SK-N-MC (cell line): ENCODE measurements at regions not wholly inside any gene's neighbourhood (a gene's known extent, or its start where the extent isn't known, plus 50 kb on each side); places are given as distances from the start of the nearest gene placed in this dataset.

Source experiments
- EZH2 ChIP-seq: fragments of 200-600 bp; sonication (generic); IDR thresholded peaks from one replicate; pipeline ENCODE4 v1.6.1; 2017; ENCODE audit warnings: antibody characterized with exemption
- FOXP2 ChIP-seq: optimal IDR thresholded peaks from 2 replicates; pipeline ENCODE3; 2011; ENCODE audit warnings: mild to moderate bottlenecking, moderate library complexity; ENCODE audit not compliant: insufficient read depth; ENCODE audit errors: extremely low read length, control extremely low read depth
- POLR2AphosphoS5 ChIP-seq: IDR thresholded peaks from 2 replicates; pipeline ENCODE4 v1.6.1; 2012; ENCODE audit warnings: mild to moderate bottlenecking, low read depth, low read length, borderline replicate concordance

- TF ChIP-seq EZH2 = no peak
- no peak for TF ChIP-seq POLR2AphosphoS5
- no peak for TF ChIP-seq FOXP2
Measured at GRCh38 chrX:140123446-140123845, 158.1 kb upstream of the CXorf66 start.
